ENCODE measurements at regions not wholly inside any gene's neighbourhood (a gene's known extent, or its start where the extent isn't known, plus 50 kb on each side); places are given as distances from the start of the nearest gene placed in this dataset.

GRCh38 chr3:46090161-46090591 lies 62.9 kb upstream of the XCR1 start:
- TF ChIP-seq KDM5A (IDR thresholded peaks at IDR 0.05; ENCODE audit: borderline replicate concordance, low read length) (no peak), ZNF335 (CRISPR knock-in tag; IDR thresholded peaks at IDR 0.05) (no peak)

All from HepG2 (cell line).